NCI-H1105 treated with DMSO at 0.1 percent for 48 hours (cell line): ENCODE measurements at regions not wholly inside any gene's neighbourhood (a gene's known extent, or its start where the extent isn't known, plus 50 kb on each side); places are given as distances from the start of the nearest gene placed in this dataset.
"Not testable (repeated sequence)": the region's sequence is repeated elsewhere in the genome, so short reads cannot be mapped to it uniquely, and the experiment has no call there.

ENCODE experiments used
- DNase-seq: peaks from one replicate; lab custom pipeline; 2025; lab: John Stamatoyannopoulos, UW

DNA sequence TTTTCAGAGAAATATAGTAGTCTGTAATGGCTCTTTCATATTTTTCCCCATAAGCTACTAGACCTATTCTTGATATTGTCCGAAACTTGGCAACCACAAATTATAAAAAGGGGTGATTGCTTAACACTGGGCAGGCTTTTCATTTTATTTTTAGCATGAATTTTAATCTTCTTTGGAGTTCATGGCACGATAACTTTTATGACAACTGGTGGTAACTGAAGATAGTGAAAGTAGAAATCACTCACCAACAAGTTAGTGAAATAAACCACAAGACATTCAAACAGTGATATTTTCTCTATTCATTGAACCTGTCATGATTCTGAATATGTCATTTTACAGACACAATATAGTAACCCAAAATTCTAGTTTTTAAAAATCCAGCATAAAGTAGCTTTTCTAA, 213.9 kb downstream of the PRDM9 start:
- DNase-seq: no peak

DNA sequence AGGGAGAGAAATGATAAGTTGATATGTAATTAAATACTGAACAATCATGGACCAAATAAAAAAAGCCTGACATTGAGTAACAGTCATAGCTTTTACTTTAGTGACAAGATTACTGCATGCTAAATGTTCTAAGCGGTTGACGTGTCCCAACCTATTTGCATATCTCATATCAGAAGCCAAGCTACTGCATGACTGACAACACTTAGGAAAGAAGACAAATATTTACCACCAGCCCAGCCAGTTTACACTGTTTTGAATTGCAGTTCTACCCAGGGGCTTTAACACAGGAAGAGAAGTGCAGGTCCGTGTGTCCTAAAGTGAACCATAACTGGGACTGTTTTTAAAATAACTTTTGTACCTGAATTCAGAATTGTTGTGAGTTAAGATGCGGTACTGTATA, 219.9 kb downstream of the PRDM9 start:
- DNase-seq: peak; percentile 31

DNA sequence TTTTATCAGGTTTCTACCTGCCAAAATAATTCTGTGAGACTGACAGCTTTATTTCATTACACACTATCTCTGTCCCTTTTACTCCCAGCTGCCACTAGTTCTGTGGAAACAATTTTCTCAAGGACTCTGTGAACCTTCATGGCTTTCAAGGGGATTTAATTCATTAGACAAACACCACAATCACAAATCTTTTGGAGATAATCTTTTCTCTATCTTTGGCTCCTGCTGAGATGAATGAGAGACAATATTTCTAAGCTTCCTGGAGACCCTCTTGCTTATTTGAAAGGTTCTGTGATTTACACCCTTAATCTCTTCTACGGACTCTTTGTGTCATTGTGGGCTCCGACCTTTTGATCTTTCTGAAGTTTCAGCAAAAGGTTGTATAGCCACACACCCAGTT, 222.6 kb downstream of the PRDM9 start:
- peak; percentile 4 for DNase-seq

DNA sequence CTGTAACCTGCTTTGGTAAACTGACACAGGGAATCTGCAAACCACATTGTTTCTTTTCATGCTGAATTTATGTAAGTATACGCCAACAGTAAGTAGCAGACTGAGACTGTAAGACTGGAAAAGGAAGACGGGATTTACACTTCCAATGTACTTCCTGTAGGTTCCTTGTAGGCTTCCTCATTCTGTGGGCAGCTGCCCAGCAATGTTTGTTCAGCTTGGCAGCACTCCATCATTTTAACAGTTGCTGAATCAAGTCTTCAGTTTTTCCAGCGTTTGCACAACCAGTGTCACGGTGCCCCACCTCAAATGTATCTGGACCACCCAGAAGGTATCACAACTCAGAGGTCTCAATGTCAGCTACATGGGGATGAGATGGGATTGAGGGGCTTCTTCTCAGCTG, 232.6 kb downstream of the PRDM9 start:
- peak; percentile 15 for DNase-seq

- peak; percentile 49 for DNase-seq
Observed at GRCh38 chr5:23742701-23743100, 235.3 kb downstream of the PRDM9 start.

DNA sequence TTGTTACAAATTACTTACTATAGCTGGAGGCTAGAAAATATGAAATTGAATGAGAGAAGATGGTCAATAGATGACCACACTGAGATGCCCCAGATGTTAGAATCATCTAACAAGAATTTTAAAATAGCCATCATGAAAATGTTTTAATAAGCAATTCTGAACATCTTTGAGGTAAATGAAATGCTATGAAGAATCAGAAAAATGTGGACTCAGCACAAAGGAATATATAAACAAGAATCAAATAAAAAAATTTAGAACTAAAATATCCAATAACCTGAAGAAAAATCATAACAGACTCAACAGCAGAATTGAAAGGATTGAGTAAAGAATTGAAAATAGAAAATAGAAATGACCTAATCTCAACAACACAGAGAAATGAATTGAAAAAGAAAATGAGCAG, 248.5 kb downstream of the PRDM9 start:
- no peak for DNase-seq

DNA sequence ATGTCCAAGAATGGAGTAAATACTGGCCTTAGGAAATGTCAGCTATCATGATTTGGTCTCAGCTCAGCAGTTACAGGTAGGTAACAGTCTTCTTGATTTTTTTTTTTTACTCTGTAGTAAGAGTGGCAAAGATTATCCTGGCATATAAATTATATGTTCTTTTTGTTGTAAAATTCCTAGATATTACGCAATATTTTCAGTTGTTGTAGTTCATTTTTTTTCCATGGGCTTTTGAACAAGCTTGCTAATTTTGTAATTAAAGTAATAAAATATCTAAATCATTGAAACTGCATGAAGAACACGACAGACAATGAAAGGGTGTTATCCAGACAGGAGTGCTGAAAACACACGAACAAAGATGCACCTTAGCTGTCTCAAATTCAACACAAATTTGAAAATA, 249.4 kb downstream of the PRDM9 start:
- DNase-seq: no peak

- DNase-seq: peak; percentile 38
Observed at GRCh38 chr5:23763170-23763569, 255.8 kb downstream of the PRDM9 start.

GRCh38 chr5:23776684-23777083, 269.3 kb downstream of the PRDM9 start:
- DNase-seq: no peak

DNA sequence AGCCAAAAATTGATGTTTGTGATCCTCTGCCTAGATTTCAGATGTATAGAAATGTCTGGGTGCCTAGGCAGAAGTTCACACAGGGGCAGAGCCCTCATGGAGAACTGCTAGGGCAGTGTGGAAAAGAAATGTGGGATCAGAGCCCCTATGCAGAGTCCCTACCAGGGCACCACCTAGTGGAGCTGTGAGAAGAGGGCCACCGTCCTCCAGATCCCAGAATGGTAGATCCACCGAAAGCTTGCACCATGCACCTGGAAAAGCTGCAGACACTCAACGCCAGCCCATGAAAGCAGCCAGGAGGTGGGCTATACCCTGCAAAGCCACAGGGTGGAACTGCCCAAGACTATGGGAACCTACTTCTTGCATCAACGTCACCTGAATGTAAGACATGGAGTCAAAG, 292.9 kb downstream of the PRDM9 start:
- not testable (repeated sequence) for DNase-seq

- DNase-seq: peak; percentile 44
Observed at GRCh38 chr5:23820765-23821471, 313.5 kb downstream of the PRDM9 start.

- no peak for DNase-seq
Observed at GRCh38 chr5:23823521-23823920, 316.1 kb downstream of the PRDM9 start.

GRCh38 chr5:23825196-23825595, 317.8 kb downstream of the PRDM9 start:
- no peak for DNase-seq

- peak; percentile 36 for DNase-seq
Observed at GRCh38 chr5:23840083-23840482, 332.7 kb downstream of the PRDM9 start.

DNA sequence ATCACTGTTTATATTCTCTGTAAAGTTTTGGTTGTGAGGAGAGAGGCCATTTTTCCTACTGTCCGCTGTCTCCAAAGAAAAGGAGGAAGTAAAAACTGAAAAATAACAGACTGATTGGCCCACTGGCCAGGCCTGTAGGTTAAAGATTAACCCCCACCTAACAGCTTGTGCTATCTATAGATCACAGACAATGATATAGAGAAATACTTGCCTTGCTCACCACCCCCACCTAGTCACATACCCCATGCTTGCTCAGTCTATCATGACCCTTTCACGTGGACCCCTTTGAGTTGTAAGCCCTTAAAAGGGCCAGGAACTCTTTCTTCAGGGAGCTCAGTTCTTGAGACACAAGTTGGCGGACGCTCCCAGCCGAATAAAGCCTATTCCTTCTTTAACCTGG, 357.4 kb downstream of the PRDM9 start:
- DNase-seq: no peak

DNA sequence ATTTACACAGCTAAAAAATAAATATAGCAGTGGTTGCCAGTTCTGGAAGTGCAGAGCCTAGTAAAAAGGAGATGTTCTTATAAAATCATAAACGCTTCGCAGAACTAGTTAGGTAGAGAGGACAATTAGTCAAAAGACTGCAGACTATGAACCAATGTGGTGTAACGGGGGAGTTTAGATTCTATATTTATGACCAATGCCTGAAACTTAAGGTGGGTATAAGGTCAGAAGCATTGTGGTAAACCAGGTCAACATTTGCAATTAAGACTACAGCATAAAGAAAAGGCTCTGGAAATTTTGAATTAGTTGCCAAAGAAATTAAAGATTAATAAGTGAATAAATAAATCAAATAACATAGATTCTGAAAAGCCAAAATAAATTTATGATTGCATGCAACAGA, 370.4 kb downstream of the PRDM9 start:
- no peak for DNase-seq

DNA sequence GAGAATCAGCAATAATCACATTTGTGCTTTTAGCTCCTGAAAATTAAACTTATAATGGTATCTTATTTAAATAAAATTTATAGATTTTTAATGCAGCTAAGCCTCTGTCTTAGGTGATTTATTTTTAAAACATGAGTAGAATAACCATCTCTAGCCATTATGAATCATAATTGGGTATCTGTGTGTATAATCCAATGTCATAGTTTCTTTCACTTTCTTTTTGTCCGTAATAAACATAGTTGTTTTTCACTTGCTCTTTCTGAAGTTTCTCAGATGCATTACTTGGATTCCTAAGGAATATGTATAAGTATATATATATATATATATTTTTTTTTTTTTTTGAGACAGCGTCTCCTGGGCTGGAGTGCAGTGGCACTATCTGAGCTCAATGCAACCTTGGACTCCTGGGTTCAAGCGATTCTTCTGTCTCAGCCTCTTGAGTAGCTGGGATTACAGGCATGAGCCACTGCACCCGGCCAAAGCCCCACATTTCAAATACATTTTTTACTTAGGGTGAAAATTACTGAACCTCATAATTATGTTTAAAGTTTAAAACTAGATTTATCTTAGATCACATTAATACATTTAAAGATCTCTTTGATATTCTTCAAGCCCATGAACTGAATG, 377.1 kb downstream of the PRDM9 start:
- DNase-seq: no peak

DNA sequence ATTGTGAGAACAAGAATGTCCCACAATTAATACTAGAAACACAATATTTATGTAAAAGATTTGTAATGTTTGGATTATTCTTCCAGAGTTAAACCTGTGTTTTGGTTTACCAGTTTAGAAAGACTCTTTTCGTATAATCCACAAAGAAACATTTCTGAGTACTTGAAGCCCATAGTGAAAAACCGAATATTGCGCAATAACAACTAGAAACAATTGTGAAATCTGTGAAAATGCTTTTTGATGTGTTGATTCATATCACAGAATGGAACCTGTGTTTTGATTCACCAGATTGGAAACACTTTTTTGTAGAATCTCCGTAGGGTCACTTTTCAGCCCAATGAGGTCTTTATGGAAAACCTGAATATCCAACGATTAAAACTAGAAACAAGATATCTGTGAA, 386.2 kb downstream of the PRDM9 start:
- DNase-seq: no peak

- DNase-seq: no peak
Observed at GRCh38 chr5:23895614-23896013, 388.2 kb downstream of the PRDM9 start.

DNA sequence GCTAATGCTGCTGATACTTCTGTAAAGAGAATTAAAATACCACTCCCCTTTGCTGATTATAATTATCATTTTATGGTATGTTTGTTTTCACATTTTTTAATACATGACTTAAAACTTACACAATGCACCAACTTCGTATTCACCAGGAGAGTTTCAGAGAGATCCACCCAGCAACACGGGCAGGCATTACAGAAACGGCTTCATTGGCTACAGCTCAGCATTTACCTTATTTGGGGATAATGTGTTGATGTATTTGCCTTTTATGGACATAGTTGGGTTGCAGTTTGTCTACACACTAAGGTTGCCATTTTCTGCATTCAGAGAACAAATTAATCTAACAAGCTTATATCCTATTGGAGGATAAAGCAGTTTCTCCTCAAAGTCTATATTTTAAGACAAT, 423.6 kb downstream of the PRDM9 start:
- no peak for DNase-seq

- not testable (repeated sequence) for DNase-seq
Observed at GRCh38 chr5:23951261-23951928, 444.0 kb downstream of the PRDM9 start.

GRCh38 chr5:23963449-23963848, 456.0 kb downstream of the PRDM9 start:
- no peak for DNase-seq

- DNase-seq: no peak
Observed at GRCh38 chr5:23977365-23977764, 470.0 kb downstream of the PRDM9 start.
